CD8-positive, alpha-beta memory T cell (primary cell): ENCODE measurements at regions not wholly inside any gene's neighbourhood (a gene's known extent, or its start where the extent isn't known, plus 50 kb on each side); places are given as distances from the start of the nearest gene placed in this dataset.

Experiments
- CTCF ChIA-PET: fragments of 350-600 bp; sonication (Branson Sonifier 250); formaldehyde crosslinking; loops from one replicate; lab custom pipeline; 2021; ENCODE audit warnings: antibody characterized with exemption; lab: Charles Lee
- POLR2A ChIA-PET: fragments of 350-600 bp; sonication (Branson Sonifier 250); formaldehyde crosslinking; loops from one replicate; lab custom pipeline; 2021; ENCODE audit warnings: antibody characterized with exemption; lab: Charles Lee
- DNase-seq, 5 donors: peaks; one replicate each; pipeline versions ENCODE4 v3.0.0 to v3.0.0-alpha.2; 2020 to 2022; ENCODE audit warnings: mixed read lengths in 1 of 5
- H3K27ac ChIP-seq: one replicate; pipeline ENCODE4 v1.7.0; 2013; ENCODE audit warnings: low read depth, mild to moderate bottlenecking, low read length, moderate library complexity
- H3K27me3 ChIP-seq: 2 replicates; pipeline ENCODE4 v1.7.0; 2013; ENCODE audit warnings: low read length, mild to moderate bottlenecking; ENCODE audit not compliant: insufficient read depth, poor library complexity, severe bottlenecking
- H3K36me3 ChIP-seq: 2 replicates; pipeline ENCODE4 v1.7.0; 2013; ENCODE audit warnings: mild to moderate bottlenecking, low read length, moderate library complexity; ENCODE audit not compliant: insufficient read depth
- H3K4me1 ChIP-seq: 2 replicates; pipeline ENCODE4 v1.7.0; 2013; ENCODE audit warnings: mild to moderate bottlenecking, low read length, moderate library complexity; ENCODE audit not compliant: insufficient read depth
- H3K4me3 ChIP-seq: 2 replicates; pipeline ENCODE4 v1.7.0; 2013; ENCODE audit warnings: mild to moderate bottlenecking, low read length
- H3K9me3 ChIP-seq: 2 replicates; pipeline ENCODE4 v1.7.0; 2013; ENCODE audit warnings: mild to moderate bottlenecking, low read length
- H3K27ac Mint-ChIP-seq, 8 donors: one replicate each; pipeline ENCODE4 v1.8.0; 2020 to 2021; ENCODE audit warnings: mixed read lengths in 8 of 8, mild to moderate bottlenecking in 6 of 8, inconsistent platforms in 3 of 8, moderate library complexity in 3 of 8
- H3K27me3 Mint-ChIP-seq, 2 donors: one replicate each; pipeline ENCODE4 v1.8.0; 2020 to 2021; ENCODE audit warnings: mixed read lengths in 2 of 2, mild to moderate bottlenecking in 1 of 2, moderate library complexity in 1 of 2
- H3K36me3 Mint-ChIP-seq, 3 donors: one replicate each; pipeline ENCODE4 v1.8.0; 2020 to 2021; ENCODE audit warnings: mixed read lengths in 3 of 3, inconsistent platforms in 1 of 3, mild to moderate bottlenecking in 1 of 3
- H3K4me1 Mint-ChIP-seq, 3 donors: one replicate each; pipeline ENCODE4 v1.8.0; 2020 to 2021; ENCODE audit warnings: mixed read lengths in 3 of 3, inconsistent platforms in 1 of 3, mild to moderate bottlenecking in 1 of 3
- H3K4me3 Mint-ChIP-seq, 7 donors: one replicate each; pipeline ENCODE4 v1.8.0; 2020 to 2021; ENCODE audit warnings: mixed read lengths in 7 of 7, mild to moderate bottlenecking in 6 of 7, moderate library complexity in 4 of 7, inconsistent platforms in 2 of 7
- H3K9me3 Mint-ChIP-seq, 5 donors: one replicate each; pipeline ENCODE4 v1.8.0; 2020 to 2022; ENCODE audit warnings: mixed read lengths in 5 of 5, mild to moderate bottlenecking in 3 of 5, moderate library complexity in 2 of 5, inconsistent platforms in 1 of 5

GRCh38 chr3:186432944-186433732, 71.1 kb upstream of the DGKG start:
- H3K36me3 ChIP-seq: no peaks in the 10 kb centered on the region
- Mint-ChIP-seq H3K36me3 (no peaks in the 10 kb centered on the region), H3K27me3 (no peaks in the 10 kb centered on the region), H3K9me3 (no peaks in the 10 kb centered on the region), H3K4me3 (no peak overlapping the region), H3K4me1 (no peaks in the 10 kb centered on the region), H3K27ac (no peak overlapping the region)
- H3K27ac ChIP-seq: no peak overlapping the region
- no peak overlapping the region for H3K4me3 ChIP-seq
- ChIA-PET CTCF (no interaction called here), POLR2A (no interaction called here)
- DNase-seq: no peak
- H3K27me3 ChIP-seq: no peaks in the 10 kb centered on the region
- no peaks in the 10 kb centered on the region for H3K4me1 ChIP-seq
- H3K9me3 ChIP-seq: no peaks in the 10 kb centered on the region

- H3K27me3 ChIP-seq: no peaks in the 10 kb centered on the region
- ChIA-PET CTCF (interaction anchor here (1.2 kb wide), 1 partner anchor 108 kb away, joined by 5 read pairs; no protein-coding TSS in a partner anchor), POLR2A (no interaction called here)
- H3K9me3 ChIP-seq: no peaks in the 10 kb centered on the region
- Mint-ChIP-seq H3K9me3 (no peaks in the 10 kb centered on the region), H3K27ac (no peak overlapping the region), H3K4me3 (no peak overlapping the region), H3K36me3 (no peaks in the 10 kb centered on the region), H3K4me1 (no peaks in the 10 kb centered on the region), H3K27me3 (no peaks in the 10 kb centered on the region)
- DNase-seq: no peak
- H3K4me1 ChIP-seq: no peaks in the 10 kb centered on the region
- H3K27ac ChIP-seq: no peak overlapping the region
- H3K36me3 ChIP-seq: no peaks in the 10 kb centered on the region
- no peak overlapping the region for H3K4me3 ChIP-seq
Measured at GRCh38 chr3:186432189-186432588, 70.2 kb upstream of the DGKG start.

DNA sequence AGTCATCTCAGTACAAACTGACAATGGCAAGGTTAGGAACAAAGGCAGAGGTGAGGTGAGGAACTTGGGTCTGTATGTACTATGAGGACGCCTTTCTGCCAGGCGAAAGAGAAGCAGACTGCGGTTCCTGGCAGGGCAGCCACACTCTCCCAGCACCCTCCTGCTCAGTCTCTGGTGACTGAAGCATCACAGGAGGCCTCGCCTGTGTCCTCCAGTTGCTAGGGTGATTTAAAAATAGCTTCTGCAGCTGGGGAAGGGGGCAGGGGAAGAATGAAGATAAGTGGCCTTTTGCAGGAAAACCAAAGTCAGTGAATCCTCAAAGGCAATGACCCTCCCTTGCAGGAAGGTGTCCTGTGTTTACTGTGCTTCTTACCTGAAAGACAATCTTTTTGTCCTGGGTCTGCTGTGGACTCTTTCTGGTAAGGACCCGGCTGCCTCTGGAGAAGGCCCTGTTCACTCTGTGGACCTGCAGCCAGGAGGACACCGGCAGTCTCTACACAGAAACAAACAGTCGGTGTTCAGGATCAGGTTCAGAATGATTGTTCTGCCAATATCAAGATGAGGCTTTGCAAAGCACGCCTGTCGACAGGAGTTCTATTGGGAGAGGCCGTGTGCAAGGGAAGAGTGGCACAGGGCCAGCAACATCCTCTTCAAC, 65.7 kb upstream of the DGKG start:
- no peak for DNase-seq
- no peaks in the 10 kb centered on the region for H3K9me3 ChIP-seq
- ChIA-PET POLR2A (no interaction called here), CTCF (no interaction called here)
- Mint-ChIP-seq H3K4me3 (no peak overlapping the region), H3K4me1 (peaks cover 0 to 2% (median 0%) of the 10 kb centered on the region in 3 donors), H3K36me3 (no peaks in the 10 kb centered on the region), H3K27me3 (peaks cover 10 to 15% of the 10 kb centered on the region in 2 donors), H3K9me3 (no peaks in the 10 kb centered on the region), H3K27ac (no peak overlapping the region)
- no peak overlapping the region for H3K27ac ChIP-seq
- H3K27me3 ChIP-seq: no peaks in the 10 kb centered on the region
- H3K4me1 ChIP-seq: no peaks in the 10 kb centered on the region
- no peak overlapping the region for H3K4me3 ChIP-seq
- H3K36me3 ChIP-seq: no peaks in the 10 kb centered on the region

DNA sequence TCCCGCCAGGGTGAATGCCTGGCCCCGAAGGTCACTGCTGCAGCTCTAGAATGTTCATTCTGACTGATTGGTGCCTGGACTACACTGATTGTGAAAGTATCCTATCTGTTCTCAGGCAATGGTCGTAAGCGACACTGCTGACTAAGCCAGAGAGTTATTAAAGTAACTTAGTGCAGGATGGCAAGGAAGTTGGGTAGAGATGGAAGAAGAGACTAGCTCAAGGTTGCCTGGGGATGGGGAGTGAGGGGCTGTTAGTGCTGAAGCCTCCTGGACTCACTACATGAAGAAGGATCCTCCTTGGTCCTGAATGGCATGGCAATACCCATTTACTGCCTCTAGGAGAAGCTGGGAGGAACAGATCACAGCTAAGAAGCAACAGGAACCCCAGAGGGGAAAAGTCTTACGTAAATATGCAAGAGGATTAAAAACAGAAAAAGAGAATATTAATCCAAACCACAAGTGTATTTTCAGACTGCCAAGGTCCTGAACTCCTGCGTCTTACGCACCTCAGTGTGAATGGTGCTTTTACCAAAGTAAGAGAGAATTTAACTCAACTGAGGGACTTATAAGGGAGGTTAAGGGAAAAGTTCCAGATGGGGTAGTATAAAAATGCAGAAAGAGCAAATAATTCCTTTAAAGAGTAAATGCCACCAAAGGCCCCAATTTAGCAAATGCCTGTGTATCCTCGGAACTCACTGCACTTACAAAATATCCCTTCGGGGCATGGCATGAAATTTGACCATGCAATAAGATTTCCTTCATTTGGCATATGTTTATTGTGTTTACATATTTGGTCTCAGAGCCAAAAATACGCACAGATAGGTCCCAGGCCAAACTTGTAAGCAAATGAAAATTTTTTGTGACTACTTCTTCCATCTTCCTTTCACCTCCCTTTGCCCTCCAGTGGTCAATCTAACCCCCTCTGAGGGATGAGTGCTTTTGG, 64.0 kb upstream of the DGKG start:
- no peaks in the 10 kb centered on the region for H3K27me3 ChIP-seq
- no peaks in the 10 kb centered on the region for H3K36me3 ChIP-seq
- Mint-ChIP-seq H3K27ac (peak overlapping the region in 1 of 8 donors; percentile 86), H3K27me3 (peaks cover 10 to 29% of the 10 kb centered on the region in 2 donors), H3K9me3 (no peaks in the 10 kb centered on the region), H3K4me1 (peaks cover 0 to 2% (median 0%) of the 10 kb centered on the region in 3 donors), H3K4me3 (no peak overlapping the region), H3K36me3 (no peaks in the 10 kb centered on the region)
- no peak overlapping the region for H3K27ac ChIP-seq
- ChIA-PET CTCF (no interaction called here), POLR2A (no interaction called here)
- DNase-seq: no peak
- H3K4me3 ChIP-seq: no peak overlapping the region
- no peaks in the 10 kb centered on the region for H3K4me1 ChIP-seq
- H3K9me3 ChIP-seq: no peaks in the 10 kb centered on the region

GRCh38 chr3:186421946-186422345, 59.9 kb upstream of the DGKG start:
- Histone ChIP-seq H3K27me3 (no peaks in the 10 kb centered on the region), H3K27ac (no peak overlapping the region), H3K4me3 (no peak overlapping the region), H3K9me3 (no peaks in the 10 kb centered on the region), H3K36me3 (no peaks in the 10 kb centered on the region), H3K4me1 (no peaks in the 10 kb centered on the region)
- Mint-ChIP-seq H3K27me3 (peaks cover 12 to 48% of the 10 kb centered on the region in 2 donors), H3K27ac (no peak overlapping the region), H3K4me1 (peaks cover 0 to 2% (median 0%) of the 10 kb centered on the region in 3 donors), H3K4me3 (no peak overlapping the region), H3K36me3 (no peaks in the 10 kb centered on the region), H3K9me3 (no peaks in the 10 kb centered on the region)
- ChIA-PET POLR2A (no interaction called here), CTCF (no interaction called here)
- no peak for DNase-seq

- Mint-ChIP-seq H3K27me3 (peaks cover 5 to 51% of the 10 kb centered on the region in 2 donors), H3K9me3 (no peaks in the 10 kb centered on the region), H3K4me1 (peaks cover 6 to 13% (median 12%) of the 10 kb centered on the region in 3 donors), H3K36me3 (no peaks in the 10 kb centered on the region), H3K4me3 (no peak overlapping the region), H3K27ac (no peak overlapping the region)
- no peak for DNase-seq
- POLR2A ChIA-PET: no interaction called here
- H3K27ac ChIP-seq: no peak overlapping the region
- H3K36me3 ChIP-seq: no peaks in the 10 kb centered on the region
- H3K27me3 ChIP-seq: no peaks in the 10 kb centered on the region
- CTCF ChIA-PET: no interaction called here
- no peak overlapping the region for H3K4me3 ChIP-seq
- H3K4me1 ChIP-seq: no peaks in the 10 kb centered on the region
- H3K9me3 ChIP-seq: no peaks in the 10 kb centered on the region
Measured at GRCh38 chr3:186418671-186419145, 56.7 kb upstream of the DGKG start.

DNA sequence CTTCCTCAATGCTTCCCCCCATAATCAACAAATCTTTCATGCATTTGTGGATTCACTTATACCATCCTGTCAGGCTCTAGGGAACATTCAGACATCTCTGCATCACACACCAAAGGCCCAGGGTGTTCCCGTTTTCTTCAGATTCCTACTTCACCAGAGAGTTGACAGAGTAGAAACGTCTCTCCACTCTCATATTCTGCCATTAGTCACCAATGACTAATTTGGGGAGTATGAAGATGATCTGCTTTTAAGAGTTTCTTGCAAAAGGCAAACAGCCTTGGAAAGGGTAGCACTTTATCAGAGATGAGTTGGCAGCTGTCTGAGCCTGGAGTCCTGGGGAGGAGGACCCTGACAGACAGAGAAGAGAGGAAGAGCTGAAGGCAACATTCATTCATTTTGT, 55.8 kb upstream of the DGKG start:
- Mint-ChIP-seq H3K27me3 (peaks cover 3 to 42% of the 10 kb centered on the region in 2 donors), H3K4me1 (peaks cover 12 to 18% (median 18%) of the 10 kb centered on the region in 3 donors), H3K9me3 (no peaks in the 10 kb centered on the region), H3K27ac (peak overlapping the region in 1 of 8 donors; percentile 6), H3K4me3 (no peak overlapping the region), H3K36me3 (no peaks in the 10 kb centered on the region)
- POLR2A ChIA-PET: no interaction called here
- no peaks in the 10 kb centered on the region for H3K9me3 ChIP-seq
- H3K27me3 ChIP-seq: no peaks in the 10 kb centered on the region
- no peaks in the 10 kb centered on the region for H3K4me1 ChIP-seq
- no peak overlapping the region for H3K27ac ChIP-seq
- H3K4me3 ChIP-seq: no peak overlapping the region
- CTCF ChIA-PET: no interaction called here
- H3K36me3 ChIP-seq: no peaks in the 10 kb centered on the region
- DNase-seq: no peak
